ENCODE measurements at regions not wholly inside any gene's neighbourhood (a gene's known extent, or its start where the extent isn't known, plus 50 kb on each side); places are given as distances from the start of the nearest gene placed in this dataset.

GRCh38 chr9:109629615-109630014 lies 131.5 kb upstream of the PTPN3 start:
- no peaks in the 10 kb centered on the region for H4K20me1 ChIP-seq (replicated peaks; ENCODE audit: control insufficient read depth, extremely low read depth, insufficient read depth, low read length)
- H3K27me3 ChIP-seq (ENCODE audit: control insufficient read depth in 2 of 2, insufficient read depth in 2 of 2, low read length in 2 of 2): no peaks in the 10 kb centered on the region
- H3K36me3 ChIP-seq (ENCODE audit: control insufficient read depth in 2 of 2, extremely low read depth in 1 of 2, insufficient read depth in 2 of 2, low read length in 2 of 2): no peaks in the 10 kb centered on the region
- H3K79me2 ChIP-seq (ENCODE audit: control insufficient read depth, insufficient read depth, low read length): no peaks in the 10 kb centered on the region
- ChIA-PET POLR2A (no interaction called here), CTCF (no interaction called here)
- no peak overlapping the region for H3K4me2 ChIP-seq (ENCODE audit: insufficient read depth, low read length)
- no peak overlapping the region for H3K27ac ChIP-seq (ENCODE audit: insufficient read depth, low read depth, low read length)
- H2AFZ ChIP-seq (ENCODE audit: low read depth, low read length): no peak overlapping the region
- FAIRE-seq (no peak), DNase-seq (ENCODE audit: low read depth, low spot score) (no peak)
- H3K9me3 ChIP-seq (replicated peaks; ENCODE audit: control insufficient read depth, insufficient read depth, low read length): no peaks in the 10 kb centered on the region
- no peak overlapping the region for H3K9ac ChIP-seq (replicated peaks; ENCODE audit: extremely low read depth, insufficient read depth, low read length)
- TF ChIP-seq FOS (IDR thresholded peaks at IDR 0.05; ENCODE audit: borderline replicate concordance, insufficient read depth, low read length) (no peak), POLR2AphosphoS5 (IDR thresholded peaks at IDR 0.05; ENCODE audit: insufficient read depth, low read depth, low read length) (no peak), MYC (IDR thresholded peaks at IDR 0.05; ENCODE audit: low read depth, low read length) (no peak), MAX (IDR thresholded peaks at IDR 0.05; ENCODE audit: insufficient read depth, insufficient read length) (no peak), EZH2 (IDR thresholded peaks at IDR 0.05; ENCODE audit: borderline replicate concordance, low read depth, low read length, severe bottlenecking) (no peak), JUN (IDR thresholded peaks at IDR 0.05; ENCODE audit: borderline replicate concordance, insufficient read depth, insufficient read length, low read depth) (no peak), POLR2A (IDR thresholded peaks at IDR 0.05; ENCODE audit: low read depth, low read length) (no peak)
- H3K4me3 ChIP-seq (replicated peaks in 1 of 3; ENCODE audit: insufficient read depth in 1 of 3, low read depth in 1 of 3, low read length in 3 of 3): no peak overlapping the region
- intact Hi-C loops (cut with micrococcal nuclease) (no loop called here), dilution Hi-C loops (cut with MboI; ENCODE audit: extremely low pct_ligation_motif_present, low sequenced_read_pairs) (no loop called here)
- BruUV-seq (replicated peaks): no TSS peak
- H3K4me1 ChIP-seq (ENCODE audit: control insufficient read depth, extremely low read depth, insufficient read depth, low read length): no peaks in the 10 kb centered on the region
- no peaks in the 10 kb centered on the region for H3K9me1 ChIP-seq (replicated peaks; ENCODE audit: control insufficient read depth, extremely low read depth, insufficient read depth, low read length)

- no peaks in the 10 kb centered on the region for H3K79me2 ChIP-seq (ENCODE audit: control insufficient read depth, insufficient read depth, low read length)
- FAIRE-seq (no peak), DNase-seq (ENCODE audit: low read depth, low spot score) (no peak)
- no peak overlapping the region for H3K27ac ChIP-seq (ENCODE audit: insufficient read depth, low read depth, low read length)
- H2AFZ ChIP-seq (ENCODE audit: low read depth, low read length): no peak overlapping the region
- no peaks in the 10 kb centered on the region for H4K20me1 ChIP-seq (replicated peaks; ENCODE audit: control insufficient read depth, extremely low read depth, insufficient read depth, low read length)
- no peaks in the 10 kb centered on the region for H3K36me3 ChIP-seq (ENCODE audit: control insufficient read depth in 2 of 2, extremely low read depth in 1 of 2, insufficient read depth in 2 of 2, low read length in 2 of 2)
- dilution Hi-C loops (cut with MboI; ENCODE audit: extremely low pct_ligation_motif_present, low sequenced_read_pairs): no loop called here
- TF ChIP-seq FOS (IDR thresholded peaks at IDR 0.05; ENCODE audit: borderline replicate concordance, insufficient read depth, low read length) (no peak), GATA2 (IDR thresholded peaks at IDR 0.05; ENCODE audit: insufficient read depth, insufficient read length, low read depth, low read length) (no peak), EZH2 (IDR thresholded peaks at IDR 0.05; ENCODE audit: borderline replicate concordance, low read depth, low read length, severe bottlenecking) (no peak), JUN (IDR thresholded peaks at IDR 0.05; ENCODE audit: borderline replicate concordance, insufficient read depth, insufficient read length, low read depth) (no peak), POLR2A (IDR thresholded peaks at IDR 0.05; ENCODE audit: low read depth, low read length) (no peak), CTCF (IDR thresholded peaks at IDR 0.05; ENCODE audit: extremely low read depth in 1 of 2, insufficient read depth in 1 of 2, low read depth in 1 of 2, low read length in 2 of 2) (no peak), MAX (IDR thresholded peaks at IDR 0.05; ENCODE audit: insufficient read depth, insufficient read length) (no peak), MYC (IDR thresholded peaks at IDR 0.05; ENCODE audit: low read depth, low read length) (no peak), POLR2AphosphoS5 (IDR thresholded peaks at IDR 0.05; ENCODE audit: insufficient read depth, low read depth, low read length) (no peak)
- intact Hi-C loops (cut with micrococcal nuclease): no loop called here
- H3K9me1 ChIP-seq (replicated peaks; ENCODE audit: control insufficient read depth, extremely low read depth, insufficient read depth, low read length): no peaks in the 10 kb centered on the region
- H3K27me3 ChIP-seq (ENCODE audit: control insufficient read depth in 2 of 2, insufficient read depth in 2 of 2, low read length in 2 of 2): no peaks in the 10 kb centered on the region
- ChIA-PET CTCF (no interaction called here), POLR2A (no interaction called here)
- H3K4me2 ChIP-seq (ENCODE audit: insufficient read depth, low read length): no peak overlapping the region
- no TSS peak for BruUV-seq (replicated peaks)
- no peak overlapping the region for H3K9ac ChIP-seq (replicated peaks; ENCODE audit: extremely low read depth, insufficient read depth, low read length)
- no peaks in the 10 kb centered on the region for H3K4me1 ChIP-seq (ENCODE audit: control insufficient read depth, extremely low read depth, insufficient read depth, low read length)
- H3K4me3 ChIP-seq (replicated peaks in 1 of 3; ENCODE audit: insufficient read depth in 1 of 3, low read depth in 1 of 3, low read length in 3 of 3): no peak overlapping the region
- no peaks in the 10 kb centered on the region for H3K9me3 ChIP-seq (replicated peaks; ENCODE audit: control insufficient read depth, insufficient read depth, low read length)
Observed at GRCh38 chr9:109632817-109633216, 134.7 kb upstream of the PTPN3 start.

Data from endothelial cell of umbilical vein (primary cell).